HL-60 (cell line): ENCODE measurements at regions not wholly inside any gene's neighbourhood (a gene's known extent, or its start where the extent isn't known, plus 50 kb on each side); places are given as distances from the start of the nearest gene placed in this dataset.

Experiments
- GABPA ChIP-seq: IDR thresholded peaks from 2 replicates; pipeline ENCODE4 v1.6.1; 2012; ENCODE audit warnings: low read depth
- POLR2AphosphoS5 ChIP-seq: IDR thresholded peaks from 2 replicates; pipeline ENCODE4 v1.6.1; 2012; ENCODE audit warnings: low read depth
- REST ChIP-seq: IDR thresholded peaks from 2 replicates; pipeline ENCODE4 v1.6.1; 2012; ENCODE audit warnings: low read depth; ENCODE audit not compliant: insufficient replicate concordance
- SPI1 ChIP-seq: IDR thresholded peaks from 2 replicates; pipeline ENCODE4 v1.6.1; 2012; ENCODE audit warnings: low read depth, mild to moderate bottlenecking, borderline replicate concordance
- TF ChIP-seq, protein P1 (sequence below): IDR thresholded peaks from one replicate; pipeline ENCODE4 v1.5.1; 2011; ENCODE audit warnings: low read length, control low read depth, inconsistent platforms; ENCODE audit not compliant: insufficient read depth

GRCh38 chr15:69949485-69949884 is 148.2 kb downstream of the TLE3 start:
- TF ChIP-seq, protein P1, sequence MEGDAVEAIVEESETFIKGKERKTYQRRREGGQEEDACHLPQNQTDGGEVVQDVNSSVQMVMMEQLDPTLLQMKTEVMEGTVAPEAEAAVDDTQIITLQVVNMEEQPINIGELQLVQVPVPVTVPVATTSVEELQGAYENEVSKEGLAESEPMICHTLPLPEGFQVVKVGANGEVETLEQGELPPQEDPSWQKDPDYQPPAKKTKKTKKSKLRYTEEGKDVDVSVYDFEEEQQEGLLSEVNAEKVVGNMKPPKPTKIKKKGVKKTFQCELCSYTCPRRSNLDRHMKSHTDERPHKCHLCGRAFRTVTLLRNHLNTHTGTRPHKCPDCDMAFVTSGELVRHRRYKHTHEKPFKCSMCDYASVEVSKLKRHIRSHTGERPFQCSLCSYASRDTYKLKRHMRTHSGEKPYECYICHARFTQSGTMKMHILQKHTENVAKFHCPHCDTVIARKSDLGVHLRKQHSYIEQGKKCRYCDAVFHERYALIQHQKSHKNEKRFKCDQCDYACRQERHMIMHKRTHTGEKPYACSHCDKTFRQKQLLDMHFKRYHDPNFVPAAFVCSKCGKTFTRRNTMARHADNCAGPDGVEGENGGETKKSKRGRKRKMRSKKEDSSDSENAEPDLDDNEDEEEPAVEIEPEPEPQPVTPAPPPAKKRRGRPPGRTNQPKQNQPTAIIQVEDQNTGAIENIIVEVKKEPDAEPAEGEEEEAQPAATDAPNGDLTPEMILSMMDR = no peak
- TF ChIP-seq POLR2AphosphoS5 (no peak), GABPA (no peak), REST (no peak), SPI1 (no peak)
